OCI-LY3 (cell line): ENCODE measurements at regions not wholly inside any gene's neighbourhood (a gene's known extent, or its start where the extent isn't known, plus 50 kb on each side); places are given as distances from the start of the nearest gene placed in this dataset.

Experiments
- EZH2phosphoT487 ChIP-seq: fragments of 200-600 bp; shearing (Covaris generic); IDR thresholded peaks from 2 replicates; pipeline ENCODE4 v1.6.1; 2018; ENCODE audit warnings: antibody characterized with exemption, mixed run types, low read depth
- TF ChIP-seq, protein P1 (sequence below): fragments of 200-600, 300-600 bp; sonication (generic); IDR thresholded peaks from 2 replicates; pipeline ENCODE4 v1.5.1; 2014; ENCODE audit warnings: antibody characterized with exemption, low read length, low read depth

DNA sequence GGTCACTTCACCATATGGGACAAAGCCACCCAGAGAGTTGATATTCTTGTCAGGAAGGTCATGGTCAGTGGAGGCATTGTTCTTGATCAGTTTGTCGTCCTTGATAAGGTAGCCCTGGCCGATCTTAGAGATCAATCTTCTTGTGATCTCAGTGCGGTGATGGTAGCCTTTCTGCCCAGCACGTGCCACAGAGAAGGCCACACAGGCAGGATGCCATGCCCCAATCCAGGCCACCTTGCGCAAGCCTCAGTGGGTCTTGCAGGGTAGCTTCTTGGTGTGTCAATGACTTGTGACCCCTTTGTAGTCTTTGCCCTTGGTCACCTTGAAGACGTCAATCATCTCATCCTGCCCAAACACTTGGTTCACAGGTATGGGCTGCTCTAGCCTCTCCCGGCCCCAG lies 143.9 kb upstream of the ASB18 start:
- TF ChIP-seq, protein P1, sequence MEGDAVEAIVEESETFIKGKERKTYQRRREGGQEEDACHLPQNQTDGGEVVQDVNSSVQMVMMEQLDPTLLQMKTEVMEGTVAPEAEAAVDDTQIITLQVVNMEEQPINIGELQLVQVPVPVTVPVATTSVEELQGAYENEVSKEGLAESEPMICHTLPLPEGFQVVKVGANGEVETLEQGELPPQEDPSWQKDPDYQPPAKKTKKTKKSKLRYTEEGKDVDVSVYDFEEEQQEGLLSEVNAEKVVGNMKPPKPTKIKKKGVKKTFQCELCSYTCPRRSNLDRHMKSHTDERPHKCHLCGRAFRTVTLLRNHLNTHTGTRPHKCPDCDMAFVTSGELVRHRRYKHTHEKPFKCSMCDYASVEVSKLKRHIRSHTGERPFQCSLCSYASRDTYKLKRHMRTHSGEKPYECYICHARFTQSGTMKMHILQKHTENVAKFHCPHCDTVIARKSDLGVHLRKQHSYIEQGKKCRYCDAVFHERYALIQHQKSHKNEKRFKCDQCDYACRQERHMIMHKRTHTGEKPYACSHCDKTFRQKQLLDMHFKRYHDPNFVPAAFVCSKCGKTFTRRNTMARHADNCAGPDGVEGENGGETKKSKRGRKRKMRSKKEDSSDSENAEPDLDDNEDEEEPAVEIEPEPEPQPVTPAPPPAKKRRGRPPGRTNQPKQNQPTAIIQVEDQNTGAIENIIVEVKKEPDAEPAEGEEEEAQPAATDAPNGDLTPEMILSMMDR, result no peak
- TF ChIP-seq EZH2phosphoT487, result no peak
